22Rv1 (cell line): ENCODE measurements at regions not wholly inside any gene's neighbourhood (a gene's known extent, or its start where the extent isn't known, plus 50 kb on each side); places are given as distances from the start of the nearest gene placed in this dataset.

Source experiments
- ZFX ChIP-seq: fragments of 450-650 bp; IDR thresholded peaks from 2 replicates; pipeline ENCODE4 v1.6.1; 2017; ENCODE audit warnings: antibody characterized with exemption, borderline replicate concordance
- TF ChIP-seq, protein P1 (sequence below): fragments of 450-650 bp; IDR thresholded peaks from 2 replicates; pipeline ENCODE4 v1.5.1; 2017; ENCODE audit warnings: mild to moderate bottlenecking

DNA sequence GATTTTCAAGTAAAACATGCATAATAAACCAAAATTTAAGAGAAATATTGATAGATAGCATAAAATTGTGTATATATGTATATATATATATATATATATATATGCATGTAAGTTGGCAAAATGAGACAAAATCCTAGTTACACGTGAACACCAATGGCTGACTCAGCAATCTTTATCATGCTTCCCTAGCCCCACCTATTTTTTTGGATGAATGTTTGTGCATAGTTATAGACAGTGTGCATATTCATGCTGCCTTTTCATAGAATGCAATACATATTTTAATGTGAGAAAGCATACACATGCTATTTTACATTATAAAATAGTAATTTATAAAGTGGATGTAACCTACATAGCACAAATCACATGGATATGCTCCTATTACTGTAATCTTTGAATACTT is 230.3 kb downstream of the SH2D4B start:
- TF ChIP-seq, protein P1, sequence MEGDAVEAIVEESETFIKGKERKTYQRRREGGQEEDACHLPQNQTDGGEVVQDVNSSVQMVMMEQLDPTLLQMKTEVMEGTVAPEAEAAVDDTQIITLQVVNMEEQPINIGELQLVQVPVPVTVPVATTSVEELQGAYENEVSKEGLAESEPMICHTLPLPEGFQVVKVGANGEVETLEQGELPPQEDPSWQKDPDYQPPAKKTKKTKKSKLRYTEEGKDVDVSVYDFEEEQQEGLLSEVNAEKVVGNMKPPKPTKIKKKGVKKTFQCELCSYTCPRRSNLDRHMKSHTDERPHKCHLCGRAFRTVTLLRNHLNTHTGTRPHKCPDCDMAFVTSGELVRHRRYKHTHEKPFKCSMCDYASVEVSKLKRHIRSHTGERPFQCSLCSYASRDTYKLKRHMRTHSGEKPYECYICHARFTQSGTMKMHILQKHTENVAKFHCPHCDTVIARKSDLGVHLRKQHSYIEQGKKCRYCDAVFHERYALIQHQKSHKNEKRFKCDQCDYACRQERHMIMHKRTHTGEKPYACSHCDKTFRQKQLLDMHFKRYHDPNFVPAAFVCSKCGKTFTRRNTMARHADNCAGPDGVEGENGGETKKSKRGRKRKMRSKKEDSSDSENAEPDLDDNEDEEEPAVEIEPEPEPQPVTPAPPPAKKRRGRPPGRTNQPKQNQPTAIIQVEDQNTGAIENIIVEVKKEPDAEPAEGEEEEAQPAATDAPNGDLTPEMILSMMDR = no peak
- no peak for TF ChIP-seq ZFX
